PC-9 (cell line): ENCODE measurements at regions not wholly inside any gene's neighbourhood (a gene's known extent, or its start where the extent isn't known, plus 50 kb on each side); places are given as distances from the start of the nearest gene placed in this dataset.

Source experiments
- EZH2 ChIP-seq: fragments of 200-600 bp; sonication (generic); IDR thresholded peaks from 2 replicates; pipeline ENCODE4 v1.8.0; 2017; ENCODE audit warnings: antibody characterized with exemption, low read depth
- TF ChIP-seq, protein P1 (sequence below): fragments of 200-600 bp; sonication (generic); conservative IDR thresholded peaks from 2 replicates; pipeline ENCODE4 v1.6.1; 2017; ENCODE audit warnings: mixed run types, antibody characterized with exemption, mild to moderate bottlenecking, moderate library complexity

GRCh38 chr11:92711926-92712325 lies 257.5 kb upstream of the MTNR1B start:
- TF ChIP-seq EZH2: no peak
- TF ChIP-seq, protein P1, sequence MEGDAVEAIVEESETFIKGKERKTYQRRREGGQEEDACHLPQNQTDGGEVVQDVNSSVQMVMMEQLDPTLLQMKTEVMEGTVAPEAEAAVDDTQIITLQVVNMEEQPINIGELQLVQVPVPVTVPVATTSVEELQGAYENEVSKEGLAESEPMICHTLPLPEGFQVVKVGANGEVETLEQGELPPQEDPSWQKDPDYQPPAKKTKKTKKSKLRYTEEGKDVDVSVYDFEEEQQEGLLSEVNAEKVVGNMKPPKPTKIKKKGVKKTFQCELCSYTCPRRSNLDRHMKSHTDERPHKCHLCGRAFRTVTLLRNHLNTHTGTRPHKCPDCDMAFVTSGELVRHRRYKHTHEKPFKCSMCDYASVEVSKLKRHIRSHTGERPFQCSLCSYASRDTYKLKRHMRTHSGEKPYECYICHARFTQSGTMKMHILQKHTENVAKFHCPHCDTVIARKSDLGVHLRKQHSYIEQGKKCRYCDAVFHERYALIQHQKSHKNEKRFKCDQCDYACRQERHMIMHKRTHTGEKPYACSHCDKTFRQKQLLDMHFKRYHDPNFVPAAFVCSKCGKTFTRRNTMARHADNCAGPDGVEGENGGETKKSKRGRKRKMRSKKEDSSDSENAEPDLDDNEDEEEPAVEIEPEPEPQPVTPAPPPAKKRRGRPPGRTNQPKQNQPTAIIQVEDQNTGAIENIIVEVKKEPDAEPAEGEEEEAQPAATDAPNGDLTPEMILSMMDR: no peak
